SK-N-MC (cell line): ENCODE measurements at regions not wholly inside any gene's neighbourhood (a gene's known extent, or its start where the extent isn't known, plus 50 kb on each side); places are given as distances from the start of the nearest gene placed in this dataset.

Experiments
- EZH2 ChIP-seq: fragments of 200-600 bp; sonication (generic); IDR thresholded peaks from one replicate; pipeline ENCODE4 v1.6.1; 2017; ENCODE audit warnings: antibody characterized with exemption
- POLR2AphosphoS5 ChIP-seq: IDR thresholded peaks from 2 replicates; pipeline ENCODE4 v1.6.1; 2012; ENCODE audit warnings: mild to moderate bottlenecking, low read depth, low read length, borderline replicate concordance

GRCh38 chr5:171574376-171574775 is 154.9 kb downstream of the FGF18 start:
- no peak for TF ChIP-seq POLR2AphosphoS5
- no peak for TF ChIP-seq EZH2
